ENCODE measurements at regions not wholly inside any gene's neighbourhood (a gene's known extent, or its start where the extent isn't known, plus 50 kb on each side); places are given as distances from the start of the nearest gene placed in this dataset.
"Not testable (repeated sequence)": the region's sequence is repeated elsewhere in the genome, so short reads cannot be mapped to it uniquely, and the experiment has no call there.

GRCh38 chr2:19101968-19102367 lies 256.5 kb downstream of the OSR1 start:
- no peak for DNase-seq (ENCODE audit: low read depth in 2 of 2)

GRCh38 chr2:19100570-19100969 lies 257.9 kb downstream of the OSR1 start:
- DNase-seq (ENCODE audit: low read depth in 2 of 2) = no peak

GRCh38 chr2:19099181-19099580 lies 259.2 kb downstream of the OSR1 start:
- DNase-seq (ENCODE audit: low read depth in 2 of 2) = no peak

- no peak for DNase-seq (ENCODE audit: low read depth in 2 of 2)
Measured at GRCh38 chr2:19098467-19099160, 259.8 kb downstream of the OSR1 start.

GRCh38 chr2:19089476-19089875 lies 268.9 kb downstream of the OSR1 start:
- not testable (repeated sequence) for DNase-seq (ENCODE audit: low read depth in 2 of 2)

GRCh38 chr2:19086231-19086651 lies 272.2 kb downstream of the OSR1 start:
- no peak for DNase-seq (ENCODE audit: low read depth in 2 of 2)

GRCh38 chr2:19078709-19079108 lies 279.7 kb downstream of the OSR1 start:
- no peak for DNase-seq (ENCODE audit: low read depth in 2 of 2)

GRCh38 chr2:19073522-19073921 lies 284.9 kb downstream of the OSR1 start:
- DNase-seq (ENCODE audit: low read depth in 2 of 2) = no peak

- no peak for DNase-seq (ENCODE audit: low read depth in 2 of 2)
Measured at GRCh38 chr2:19072161-19072560, 286.3 kb downstream of the OSR1 start.

- no peak for DNase-seq (ENCODE audit: low read depth in 2 of 2)
Measured at GRCh38 chr2:19070886-19071285, 287.5 kb downstream of the OSR1 start.

GRCh38 chr2:19068206-19068605 lies 290.2 kb downstream of the OSR1 start:
- no peak for DNase-seq (ENCODE audit: low read depth in 2 of 2)

GRCh38 chr2:19062370-19062769 lies 296.1 kb downstream of the OSR1 start:
- no peak for DNase-seq (ENCODE audit: low read depth in 2 of 2)

GRCh38 chr2:19059076-19059475 lies 299.3 kb downstream of the OSR1 start:
- DNase-seq (ENCODE audit: low read depth in 2 of 2) = no peak

- DNase-seq (ENCODE audit: low read depth in 2 of 2) = no peak
Measured at GRCh38 chr2:19051203-19051831, 307.1 kb downstream of the OSR1 start.

- DNase-seq (ENCODE audit: low read depth in 2 of 2) = no peak
Measured at GRCh38 chr2:19050354-19050753, 308.1 kb downstream of the OSR1 start.

GRCh38 chr2:19048593-19049266 lies 309.7 kb downstream of the OSR1 start:
- no peak for DNase-seq (ENCODE audit: low read depth in 2 of 2)

GRCh38 chr2:19046986-19047780 lies 311.2 kb downstream of the OSR1 start:
- DNase-seq (ENCODE audit: low read depth in 2 of 2) = no peak

- DNase-seq (ENCODE audit: low read depth in 2 of 2) = no peak
Measured at GRCh38 chr2:19045151-19045550, 313.3 kb downstream of the OSR1 start.

GRCh38 chr2:19043893-19044292 lies 314.5 kb downstream of the OSR1 start:
- DNase-seq (ENCODE audit: low read depth in 2 of 2) = no peak

GRCh38 chr2:19041434-19042041 lies 316.9 kb downstream of the OSR1 start:
- no peak for DNase-seq (ENCODE audit: low read depth in 2 of 2)

GRCh38 chr2:19038071-19039015 lies 320.1 kb downstream of the OSR1 start:
- DNase-seq (ENCODE audit: low read depth in 2 of 2) = no peak

Measured in stimulated activated CD8-positive, alpha-beta memory T cell treated with anti-CD3 and anti-CD28 coated beads, Interleukin-15, amount 100 ng/mL, for 48 hours (primary cell).